Neural progenitor cell (in vitro differentiated cells): ENCODE measurements at regions not wholly inside any gene's neighbourhood (a gene's known extent, or its start where the extent isn't known, plus 50 kb on each side); places are given as distances from the start of the nearest gene placed in this dataset.

Source experiments
- DNase-seq: peaks from one replicate; pipeline ENCODE4 v3.0.0-alpha.2; 2016; ENCODE audit warnings: low spot score
- H2AFZ ChIP-seq: fragments of 200-600 bp; sonication (generic); replicated peaks from 2 replicates; pipeline ENCODE4 v1.6.1; 2016; ENCODE audit warnings: antibody characterized with exemption
- H3F3A ChIP-seq: fragments of 200-600 bp; sonication (generic); 2 replicates; pipeline ENCODE4 v1.6.1; 2016; ENCODE audit warnings: antibody characterized with exemption, low read depth
- H3K27ac ChIP-seq: fragments of 200-600 bp; sonication (generic); 2 replicates; pipeline ENCODE4 v1.5.1; 2016; ENCODE audit warnings: mild to moderate bottlenecking
- H3K27me3 ChIP-seq: fragments of 200-600 bp; sonication (generic); 2 replicates; pipeline ENCODE4 v1.6.1; 2016; ENCODE audit warnings: mild to moderate bottlenecking, moderate library complexity
- H3K36me3 ChIP-seq: fragments of 200-600 bp; sonication (generic); 2 replicates; pipeline ENCODE4 v1.5.1; 2016
- H3K4me1 ChIP-seq: fragments of 200-600 bp; sonication (generic); 2 replicates; pipeline ENCODE4 v1.6.1; 2016; ENCODE audit warnings: mixed run types
- H3K4me2 ChIP-seq: fragments of 200-600 bp; sonication (generic); 2 replicates; pipeline ENCODE4 v1.6.1; 2016
- H3K4me3 ChIP-seq: fragments of 200-600 bp; sonication (generic); 2 replicates; pipeline ENCODE4 v1.5.1; 2016
- H3K79me2 ChIP-seq: fragments of 200-600 bp; sonication (generic); 2 replicates; pipeline ENCODE4 v1.6.1; 2016; ENCODE audit warnings: low read depth
- H3K9ac ChIP-seq: fragments of 200-600 bp; sonication (generic); 2 replicates; pipeline ENCODE4 v1.6.1; 2016
- H3K9me3 ChIP-seq: fragments of 200-600 bp; sonication (generic); 2 replicates; pipeline ENCODE4 v1.5.1; 2016; ENCODE audit warnings: low read depth
- H4K20me1 ChIP-seq: fragments of 200-600 bp; sonication (generic); 2 replicates; pipeline ENCODE4 v1.6.1; 2016; ENCODE audit warnings: low read depth
- H3K27ac Mint-ChIP-seq: 3 replicates; pipeline ENCODE4 v1.8.0; 2021; ENCODE audit warnings: mixed read lengths
- H3K27me3 Mint-ChIP-seq: 2 replicates; pipeline ENCODE4 v1.8.0; 2022; ENCODE audit warnings: low read depth, mild to moderate bottlenecking, inconsistent platforms, moderate library complexity, mixed read lengths; ENCODE audit not compliant: insufficient read depth
- H3K36me3 Mint-ChIP-seq: 3 replicates; pipeline ENCODE4 v1.8.0; 2021; ENCODE audit warnings: mixed read lengths
- H3K4me1 Mint-ChIP-seq: 3 replicates; pipeline ENCODE4 v1.8.0; 2021; ENCODE audit warnings: mixed read lengths
- H3K4me3 Mint-ChIP-seq: 3 replicates; pipeline ENCODE4 v1.8.0; 2021; ENCODE audit warnings: mild to moderate bottlenecking, moderate library complexity, mixed read lengths
- H3K9me3 Mint-ChIP-seq: 3 replicates; pipeline ENCODE4 v1.8.0; 2020; ENCODE audit warnings: mixed read lengths
- CTCF ChIP-seq: fragments of 200-600 bp; sonication (generic); IDR thresholded peaks from 2 replicates; pipeline ENCODE4 v1.5.1; 2017; ENCODE audit warnings: antibody characterized with exemption, mild to moderate bottlenecking
- EZH2 ChIP-seq: fragments of 200-600 bp; sonication (generic); IDR thresholded peaks from 2 replicates; pipeline ENCODE4 v1.6.1; 2017; ENCODE audit warnings: antibody characterized with exemption, mild to moderate bottlenecking, moderate library complexity
- EZH2phosphoT487 ChIP-seq: fragments of 200-600 bp; sonication (generic); IDR thresholded peaks from 2 replicates; pipeline ENCODE4 v1.6.1; 2017; ENCODE audit warnings: antibody characterized with exemption

- Histone ChIP-seq H2AFZ (no peak overlapping the region), H3K4me1 (no peaks in the 10 kb centered on the region), H3K4me3 (no peak overlapping the region), H3K9me3 (no peaks in the 10 kb centered on the region), H3F3A (no peaks in the 10 kb centered on the region), H3K27me3 (no peaks in the 10 kb centered on the region), H3K4me2 (no peak overlapping the region), H3K27ac (no peak overlapping the region), H3K79me2 (no peaks in the 10 kb centered on the region), H3K36me3 (no peaks in the 10 kb centered on the region), H3K9ac (no peak overlapping the region), H4K20me1 (no peaks in the 10 kb centered on the region)
- Mint-ChIP-seq H3K27me3 (no peaks in the 10 kb centered on the region), H3K9me3 (no peaks in the 10 kb centered on the region), H3K4me3 (no peak overlapping the region), H3K36me3 (no peaks in the 10 kb centered on the region), H3K27ac (no peak overlapping the region), H3K4me1 (peaks cover 3% of the 10 kb centered on the region)
- DNase-seq = no peak
- TF ChIP-seq EZH2phosphoT487 (no peak), EZH2 (no peak), CTCF (no peak)
Observed at GRCh38 chr3:27544372-27544865, 60.2 kb upstream of the SLC4A7 start.

GRCh38 chr3:27542476-27542875 lies 58.3 kb upstream of the SLC4A7 start:
- H3F3A ChIP-seq = no peaks in the 10 kb centered on the region
- Mint-ChIP-seq H3K4me1 (peaks cover 3% of the 10 kb centered on the region), H3K27me3 (peaks cover 2% of the 10 kb centered on the region), H3K4me3 (no peak overlapping the region), H3K9me3 (no peaks in the 10 kb centered on the region), H3K27ac (no peak overlapping the region), H3K36me3 (no peaks in the 10 kb centered on the region)
- no peak overlapping the region for H3K4me2 ChIP-seq
- DNase-seq = no peak
- no peaks in the 10 kb centered on the region for H3K9me3 ChIP-seq
- no peaks in the 10 kb centered on the region for H3K79me2 ChIP-seq
- TF ChIP-seq CTCF (no peak), EZH2phosphoT487 (no peak), EZH2 (no peak)
- H3K27ac ChIP-seq = no peak overlapping the region
- H2AFZ ChIP-seq = peak overlapping the region; percentile 42
- no peak overlapping the region for H3K4me3 ChIP-seq
- no peak overlapping the region for H3K9ac ChIP-seq
- no peaks in the 10 kb centered on the region for H3K36me3 ChIP-seq
- no peaks in the 10 kb centered on the region for H3K4me1 ChIP-seq
- H4K20me1 ChIP-seq = no peaks in the 10 kb centered on the region
- H3K27me3 ChIP-seq = no peaks in the 10 kb centered on the region

GRCh38 chr3:27540231-27540630 lies 56.0 kb upstream of the SLC4A7 start:
- TF ChIP-seq EZH2phosphoT487 (no peak), EZH2 (no peak), CTCF (no peak)
- Histone ChIP-seq H3K27ac (no peak overlapping the region), H3F3A (no peaks in the 10 kb centered on the region), H3K36me3 (no peaks in the 10 kb centered on the region), H3K4me2 (no peak overlapping the region), H3K79me2 (no peaks in the 10 kb centered on the region), H3K27me3 (no peaks in the 10 kb centered on the region), H2AFZ (no peak overlapping the region), H4K20me1 (no peaks in the 10 kb centered on the region), H3K4me3 (no peak overlapping the region), H3K9ac (no peak overlapping the region), H3K4me1 (no peaks in the 10 kb centered on the region), H3K9me3 (no peaks in the 10 kb centered on the region)
- Mint-ChIP-seq H3K27ac (no peak overlapping the region), H3K4me1 (peaks cover 3% of the 10 kb centered on the region), H3K4me3 (no peak overlapping the region), H3K36me3 (no peaks in the 10 kb centered on the region), H3K9me3 (no peaks in the 10 kb centered on the region), H3K27me3 (peaks cover 2% of the 10 kb centered on the region)
- no peak for DNase-seq

GRCh38 chr3:27536491-27536890 lies 52.3 kb upstream of the SLC4A7 start:
- Histone ChIP-seq H3F3A (peaks cover 24% of the 10 kb centered on the region), H3K4me3 (no peak overlapping the region), H3K4me1 (peaks cover 20% of the 10 kb centered on the region), H3K4me2 (no peak overlapping the region), H3K9ac (no peak overlapping the region), H3K27me3 (no peaks in the 10 kb centered on the region), H3K79me2 (no peaks in the 10 kb centered on the region), H3K27ac (no peak overlapping the region), H3K36me3 (no peaks in the 10 kb centered on the region), H4K20me1 (no peaks in the 10 kb centered on the region), H2AFZ (no peak overlapping the region), H3K9me3 (no peaks in the 10 kb centered on the region)
- no peaks in the 10 kb centered on the region for H3K9me3 Mint-ChIP-seq
- peaks cover 2% of the 10 kb centered on the region for H3K27me3 Mint-ChIP-seq
- H3K4me1 Mint-ChIP-seq = peaks cover 19% of the 10 kb centered on the region
- no peak for DNase-seq
- TF ChIP-seq EZH2 (no peak), EZH2phosphoT487 (no peak), CTCF (no peak)
- no peaks in the 10 kb centered on the region for H3K36me3 Mint-ChIP-seq
- peak overlapping the region; percentile 36 for H3K27ac Mint-ChIP-seq
- H3K4me3 Mint-ChIP-seq = no peak overlapping the region
